SK-N-SH (cell line): ENCODE measurements at regions not wholly inside any gene's neighbourhood (a gene's known extent, or its start where the extent isn't known, plus 50 kb on each side); places are given as distances from the start of the nearest gene placed in this dataset.

Experiments used
- small RNA-seq, 7 experiments: library from RNA; depleted of rRNA; stranded (forward); fragments of <200 nt; gene quantifications; one replicate each; pipeline ENCODE3, GENCODE V24; 2012

Small RNA genes lying in the stretch of these regions (small RNA-seq; reads per million reads assigned to genes)
- 0 to 0.52 (median 0) reads per million in 7 experiments for gene RNU6-627P
